Right renal pelvis (tissue), 4 donors: ENCODE measurements at regions not wholly inside any gene's neighbourhood (a gene's known extent, or its start where the extent isn't known, plus 50 kb on each side); places are given as distances from the start of the nearest gene placed in this dataset.
"Not testable (repeated sequence)": the region's sequence is repeated elsewhere in the genome, so short reads cannot be mapped to it uniquely, and the experiment has no call there.

Source experiments
- DNase-seq, 4 donors: peaks; one replicate each; pipeline ENCODE4 v3.0.0-alpha.2; 2013; ENCODE audit warnings: low read depth in 4 of 4, low spot score in 3 of 4, missing footprints in 1 of 4

GRCh38 chr15:62316413-62317060 is 151.5 kb upstream of the C2CD4B start:
- DNase-seq = no peak

DNA sequence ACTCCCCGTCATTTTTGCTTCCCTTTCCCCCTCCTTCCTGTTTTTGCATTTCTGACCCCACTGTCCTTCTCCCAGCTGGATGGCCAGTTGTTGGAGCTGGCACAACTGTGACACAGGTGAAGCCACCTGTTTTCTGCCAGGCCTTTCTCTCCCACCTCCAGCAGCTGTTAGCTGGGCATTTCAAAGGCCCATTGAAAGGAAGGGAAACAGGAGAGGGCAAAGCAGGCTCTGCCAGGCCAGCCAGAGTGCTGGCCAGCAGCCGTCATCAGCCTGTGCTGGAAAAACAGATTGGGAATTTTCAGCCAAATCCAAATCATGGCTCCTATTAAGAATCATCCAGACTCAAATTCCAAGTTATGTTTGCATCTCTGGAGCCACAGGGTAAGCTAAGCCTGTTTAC is 155.2 kb upstream of the C2CD4B start:
- DNase-seq = no peak

DNA sequence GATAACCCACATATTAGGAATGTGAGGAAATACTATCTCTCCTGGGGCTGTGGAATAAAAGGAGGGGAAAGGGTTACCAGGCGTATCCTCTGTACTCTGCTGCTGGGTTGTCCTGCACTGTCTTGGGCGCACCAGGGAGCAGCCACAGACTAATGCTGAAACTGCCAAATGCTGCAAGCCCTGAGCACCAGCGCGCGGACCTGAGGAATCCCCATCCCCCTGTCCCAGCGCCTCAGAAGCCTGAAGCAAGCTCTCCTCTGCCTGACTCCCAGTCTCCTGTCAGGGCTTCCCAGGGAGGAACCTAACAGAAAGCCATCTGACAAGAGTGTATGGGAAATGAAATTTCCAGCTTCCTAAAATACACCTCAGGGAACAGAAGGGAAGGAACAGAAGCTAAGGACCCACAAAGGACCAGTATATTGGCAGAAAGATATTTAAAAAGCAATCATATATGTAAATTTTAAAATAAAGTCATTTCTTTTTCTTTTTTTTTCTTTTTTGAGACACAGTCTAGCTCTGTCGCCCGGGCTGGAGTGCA is 158.3 kb upstream of the C2CD4B start:
- DNase-seq = no peak

DNA sequence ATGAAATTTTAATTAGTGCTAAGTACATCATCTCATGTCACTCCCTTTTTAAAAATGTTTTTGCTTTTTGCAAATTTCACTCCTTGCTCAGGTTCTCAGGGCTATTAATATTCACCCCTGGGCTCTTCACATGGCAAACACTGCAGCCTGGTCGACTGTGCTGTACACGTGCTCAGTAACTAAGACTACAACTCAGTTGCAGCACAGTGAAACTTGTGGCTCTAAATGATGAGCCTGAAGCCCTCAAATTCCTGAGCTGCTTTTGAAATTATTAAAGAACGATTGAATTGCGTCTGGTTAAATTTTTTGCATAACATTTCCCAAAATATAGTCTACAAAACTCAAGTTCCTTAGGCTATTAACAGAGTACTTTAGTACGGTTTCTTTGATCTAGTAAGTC is 159.3 kb upstream of the C2CD4B start:
- DNase-seq = no peak

GRCh38 chr15:62325597-62325996 is 160.5 kb upstream of the C2CD4B start:
- DNase-seq = no peak

DNA sequence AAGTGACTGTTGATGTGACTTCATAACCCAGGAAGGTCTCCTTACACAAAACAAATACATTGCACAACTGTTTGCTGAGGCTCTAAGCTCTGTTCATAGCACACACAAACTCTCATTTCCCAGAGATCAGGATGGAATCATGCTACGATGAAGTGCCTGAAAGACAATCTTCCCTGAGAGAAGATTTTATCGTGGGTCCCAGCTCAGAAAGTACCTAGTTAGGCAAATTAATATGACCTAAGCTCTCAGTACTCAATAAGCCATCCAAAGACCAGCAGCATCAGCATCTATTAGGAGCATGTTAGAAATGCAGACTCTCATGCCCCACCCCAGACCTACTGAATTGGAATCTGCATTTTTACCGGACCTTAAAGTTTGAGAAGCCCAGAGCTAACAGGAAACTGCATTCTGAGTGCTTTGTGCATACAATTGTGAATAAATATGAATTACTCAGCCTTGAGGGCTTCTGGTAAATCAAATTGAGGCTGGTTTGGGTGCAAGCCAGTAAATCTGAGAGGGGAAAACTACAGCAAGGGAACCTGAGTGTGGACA is 161.5 kb upstream of the C2CD4B start:
- DNase-seq = no peak

DNA sequence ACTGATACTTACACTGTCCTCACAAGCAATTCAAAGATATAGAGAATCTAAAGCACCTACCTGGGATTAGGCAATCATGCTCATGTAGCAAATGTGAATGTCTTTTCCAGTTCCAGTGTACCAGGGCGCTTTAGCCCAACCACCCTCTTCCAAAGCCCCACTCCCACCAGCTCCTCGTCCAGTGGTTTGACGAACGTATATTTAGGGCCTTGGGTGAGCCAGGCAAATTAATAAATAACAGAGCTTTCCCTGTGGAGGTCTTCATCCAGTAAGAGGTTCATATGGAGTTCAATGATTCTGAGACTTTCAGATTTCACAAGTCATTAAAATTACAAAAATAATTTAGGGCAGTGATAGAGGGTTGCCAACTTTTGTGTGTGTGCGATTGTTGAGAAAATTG is 162.3 kb upstream of the C2CD4B start:
- no peak for DNase-seq

- DNase-seq = not testable (repeated sequence)
Observed at GRCh38 chr15:62332472-62332871, 167.4 kb upstream of the C2CD4B start.

DNA sequence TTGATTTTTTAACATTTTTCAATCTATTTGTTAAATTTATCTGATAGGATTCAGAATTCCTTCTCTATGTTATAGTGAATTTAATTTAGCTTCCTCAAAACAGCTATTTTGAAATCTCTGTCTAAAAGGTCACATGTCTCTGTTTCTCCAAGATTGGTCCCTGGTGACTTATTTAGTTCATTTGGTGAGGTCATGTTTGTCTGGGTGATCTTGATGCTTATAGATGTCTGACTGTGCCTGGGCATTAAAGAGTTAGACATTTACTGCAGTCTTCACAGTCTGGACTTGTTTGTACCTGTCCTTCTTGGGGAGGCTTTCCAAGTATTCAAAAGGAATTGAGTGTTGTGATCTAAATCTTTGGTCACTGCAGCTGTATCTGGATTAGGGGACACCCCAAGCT is 169.5 kb upstream of the C2CD4B start:
- DNase-seq = no peak

GRCh38 chr15:62337934-62338333 is 172.8 kb upstream of the C2CD4B start:
- DNase-seq = no peak

DNA sequence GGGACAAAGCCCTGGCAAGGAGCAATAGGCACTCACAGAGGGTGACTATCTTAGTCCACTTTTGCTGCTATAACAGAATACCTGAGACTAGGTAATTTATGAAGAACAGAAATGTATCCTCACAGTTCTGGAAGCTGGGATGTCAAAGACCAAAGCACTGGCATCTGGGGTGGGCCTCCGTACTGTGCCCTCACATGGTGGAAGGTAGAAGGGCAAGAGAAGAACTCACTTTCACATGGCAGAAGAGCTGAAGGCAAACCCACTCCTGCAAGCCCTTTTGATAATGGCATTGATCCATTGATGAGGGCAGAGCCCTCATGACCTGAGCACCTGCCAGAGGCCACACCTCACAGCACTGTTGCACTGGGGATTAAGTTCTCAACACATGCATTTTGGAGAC is 173.4 kb upstream of the C2CD4B start:
- no peak for DNase-seq

DNA sequence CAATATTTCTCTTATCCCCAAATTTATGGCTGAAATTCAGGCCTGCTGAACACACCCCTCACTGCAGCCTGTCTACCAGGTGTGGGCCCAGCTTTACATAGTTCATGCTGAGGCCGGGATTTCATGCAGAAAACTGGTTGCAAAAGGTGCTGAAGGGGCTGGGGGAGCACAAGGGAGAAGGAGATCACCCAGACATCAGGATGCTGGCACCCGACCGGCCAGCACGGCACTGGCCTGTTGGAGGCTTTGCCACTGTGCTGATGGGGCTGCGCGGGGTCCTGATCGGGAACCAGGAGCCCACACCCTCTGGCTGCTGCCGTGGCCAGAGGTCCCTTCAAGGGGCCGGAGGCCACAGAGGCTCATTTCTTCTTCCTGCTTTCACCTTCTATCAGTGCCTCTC is 177.9 kb upstream of the C2CD4B start:
- DNase-seq = no peak

- no peak for DNase-seq
Observed at GRCh38 chr15:62343397-62343796, 178.3 kb upstream of the C2CD4B start.

GRCh38 chr15:62344806-62345539 is 179.9 kb upstream of the C2CD4B start:
- DNase-seq = peak; percentile 58 to 64 (median 60)

DNA sequence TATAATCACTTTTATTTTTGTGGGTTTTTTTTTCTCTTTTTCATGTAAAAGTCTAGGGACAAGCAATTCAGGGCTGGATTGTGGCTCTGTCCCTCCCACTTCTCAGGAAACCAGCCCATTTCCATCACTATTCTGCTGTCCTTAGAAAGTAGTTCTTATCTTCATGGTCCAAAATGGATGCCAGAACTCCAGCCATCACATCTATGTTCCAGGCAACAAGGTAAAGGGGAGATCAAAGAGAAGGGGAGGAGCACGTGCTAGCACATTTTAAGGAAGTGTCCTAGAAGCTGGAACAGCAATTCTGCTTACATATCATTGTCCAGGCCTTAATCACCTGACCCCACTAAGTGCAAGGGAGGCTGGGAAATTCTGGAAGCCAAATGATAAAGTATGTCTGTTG is 181.1 kb upstream of the C2CD4B start:
- DNase-seq = no peak

DNA sequence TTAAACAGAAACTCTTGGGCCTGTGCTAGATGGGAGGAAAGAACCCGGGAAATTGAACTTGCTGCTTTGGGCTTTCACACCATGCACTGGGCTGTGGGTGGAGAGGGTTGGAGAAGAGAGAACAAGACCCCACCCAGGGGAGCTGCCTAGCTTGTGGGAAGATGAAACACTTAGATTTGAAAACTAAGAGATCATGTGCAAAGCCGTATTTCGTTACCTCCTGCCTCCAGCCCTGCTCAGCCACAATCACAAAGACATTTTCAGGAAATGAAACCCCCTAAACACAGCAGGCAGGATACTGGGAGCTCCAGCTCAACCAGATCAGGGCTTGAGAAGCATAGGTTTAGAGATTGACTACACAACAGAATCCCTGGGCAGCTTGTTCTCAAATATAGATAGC is 183.0 kb upstream of the C2CD4B start:
- no peak for DNase-seq

- DNase-seq = no peak
Observed at GRCh38 chr15:62348623-62349022, 183.5 kb upstream of the C2CD4B start.

GRCh38 chr15:62352817-62353216 is 187.7 kb upstream of the C2CD4B start:
- DNase-seq = no peak

- DNase-seq = no peak
Observed at GRCh38 chr15:62357431-62357830, 192.3 kb upstream of the C2CD4B start.

DNA sequence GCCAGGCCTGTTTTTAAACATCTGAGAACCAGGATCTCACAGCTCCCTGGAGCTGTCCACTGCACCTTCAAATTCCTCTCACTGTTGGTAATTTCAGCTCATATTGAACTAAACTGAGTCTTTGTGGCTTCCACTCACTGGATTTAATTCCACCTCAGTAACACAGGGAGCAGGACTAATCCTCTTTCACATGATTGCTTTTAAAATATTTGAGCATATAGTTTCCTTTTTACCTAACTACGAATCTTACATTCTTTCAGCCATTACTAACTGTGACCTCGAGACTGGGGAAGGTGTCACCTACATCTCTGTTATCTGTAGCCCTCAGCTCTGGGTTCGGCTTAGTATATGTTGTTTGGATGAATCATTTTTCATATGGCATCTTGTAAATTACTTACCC is 194.3 kb upstream of the C2CD4B start:
- DNase-seq = no peak

DNA sequence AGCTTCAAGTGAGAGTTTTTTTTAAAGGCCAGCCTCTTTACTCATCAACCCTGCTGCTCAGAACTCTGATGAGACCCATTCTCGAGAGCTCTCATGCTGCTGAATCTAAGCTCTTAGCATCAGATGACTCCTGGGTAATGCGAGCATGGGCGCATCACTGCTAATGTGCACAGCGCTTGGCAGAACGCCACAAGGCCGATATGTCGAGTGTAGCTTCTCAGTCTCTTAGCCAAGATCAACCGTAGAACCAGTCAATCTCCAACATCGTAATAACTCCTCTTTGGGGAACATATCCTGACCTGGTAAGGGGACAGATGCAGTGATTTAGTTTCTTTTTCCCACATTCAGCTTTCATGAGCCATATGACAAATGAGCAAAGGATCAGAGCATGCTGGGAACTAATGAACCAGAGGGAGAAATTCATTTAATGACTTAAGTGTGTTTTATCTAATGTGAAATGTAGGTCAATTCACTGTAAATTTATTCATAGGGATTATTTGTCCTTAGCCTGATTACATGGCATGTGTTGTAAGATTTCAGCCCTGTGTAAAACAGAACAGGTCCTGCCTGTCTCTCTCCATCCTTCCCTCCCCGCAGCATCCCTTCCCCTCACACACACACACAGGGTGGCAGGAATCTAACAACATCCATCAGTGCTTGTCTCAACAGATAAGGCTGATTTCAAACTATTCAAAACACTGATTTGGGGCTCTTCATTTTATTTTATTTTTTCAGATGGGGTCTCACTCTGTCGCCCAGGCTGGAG is 195.4 kb upstream of the C2CD4B start:
- DNase-seq = no peak
